GM12878 (cell line): ENCODE measurements at regions not wholly inside any gene's neighbourhood (a gene's known extent, or its start where the extent isn't known, plus 50 kb on each side); places are given as distances from the start of the nearest gene placed in this dataset.
A peak's percentile ranks its signal among the peaks of the same experiment; 100 is the strongest.

ENCODE experiments used
- ATAC-seq: fragments of 200-7000 bp; cut with Tn5 transposase; 3 replicates; pipeline ENCODE4 v1.9.1; 2020; ENCODE audit warnings: mild to moderate bottlenecking, moderate library complexity
- BruUV-seq: library from RNA; stranded (reverse); fragments of 400-500 nt; replicated peaks from 2 replicates; lab custom pipeline; 2021; lab: Mats Ljungman, UMichigan
- CTCF ChIA-PET: fragments of 300-600 bp; sonication (Branson Sonifier 250); formaldehyde crosslinking; extraction: SDS; loops from one replicate; lab custom pipeline; 2021; ENCODE audit warnings: inconsistent platforms; lab: Yijun Ruan, JAX
- POLR2A ChIA-PET: fragments of 350-600 bp; formaldehyde crosslinking; extraction: SDS; loops from one replicate; lab custom pipeline; 2021; ENCODE audit warnings: inconsistent platforms; lab: Charles Lee
- RAD21 ChIA-PET: fragments of 300-600 bp; sonication (Branson Sonifier 250); formaldehyde crosslinking; loops from one replicate; lab custom pipeline; 2023; ENCODE audit warnings: antibody characterized with exemption; ENCODE audit not compliant: unreplicated experiment; lab: Charles Lee
- SMC1A ChIA-PET: fragments of 300-600 bp; sonication (Branson Sonifier 250); formaldehyde crosslinking; loops from one replicate; lab custom pipeline; 2023; ENCODE audit not compliant: unreplicated experiment, uncharacterized antibody; lab: Charles Lee
- DNase-seq: peaks from one replicate; pipeline ENCODE4 v3.0.0-alpha.2; 2011; ENCODE audit warnings: low read depth, low spot score
- FAIRE-seq: peaks from 3 replicates; lab custom pipeline; 2011; peaks lifted over from hg19 to GRCh38; lab: Jason Lieb, UNC
- H2AFZ ChIP-seq: 2 replicates; pipeline ENCODE4 v1.6.0; 2011; ENCODE audit warnings: low read depth, low read length, control low read depth; ENCODE audit not compliant: control insufficient read depth
- H3K27ac ChIP-seq: 2 replicates; pipeline ENCODE4 v1.5.1; 2011; ENCODE audit warnings: control low read depth; ENCODE audit not compliant: control insufficient read depth, insufficient read depth
- H3K27me3 ChIP-seq, 2 experiments: replicated peaks in 1 of 2; 2 replicates each; pipeline versions ENCODE4 v1.6.0 to v1.6.1; 2011; ENCODE audit warnings: low read length in 1 of 2; ENCODE audit not compliant: control insufficient read depth in 2 of 2, insufficient read depth in 2 of 2
- H3K36me3 ChIP-seq, 2 experiments: 2 replicates each; pipeline ENCODE4 v1.5.1; 2011; ENCODE audit warnings: low read length in 1 of 2; ENCODE audit not compliant: control insufficient read depth in 2 of 2, insufficient read depth in 2 of 2
- H3K4me1 ChIP-seq: 2 replicates; pipeline ENCODE4 v1.6.1; 2011; ENCODE audit warnings: mild to moderate bottlenecking, low read length, moderate library complexity, mixed read lengths; ENCODE audit not compliant: control insufficient read depth, insufficient read depth
- H3K4me2 ChIP-seq: 2 replicates; pipeline ENCODE4 v1.6.0; 2011; ENCODE audit warnings: control low read depth; ENCODE audit not compliant: control insufficient read depth, insufficient read depth
- H3K4me3 ChIP-seq: fragments of 200-600 bp; sonication (generic); 2 replicates; pipeline ENCODE4 v1.5.1; 2016
- H3K79me2 ChIP-seq: 2 replicates; pipeline ENCODE4 v1.6.0; 2011; ENCODE audit warnings: low read length; ENCODE audit not compliant: control insufficient read depth, insufficient read depth
- H3K9ac ChIP-seq: 2 replicates; pipeline ENCODE4 v1.8.0; 2011; ENCODE audit warnings: low read length, control low read depth, mixed read lengths; ENCODE audit not compliant: control insufficient read depth, insufficient read depth
- H3K9me3 ChIP-seq: replicated peaks from 3 replicates; pipeline ENCODE4 v1.5.1; 2011; ENCODE audit warnings: mild to moderate bottlenecking, low read length; ENCODE audit not compliant: control insufficient read depth, insufficient read depth
- H4K20me1 ChIP-seq: 2 replicates; pipeline ENCODE4 v1.6.0; 2011; ENCODE audit not compliant: control insufficient read depth, insufficient read depth
- BCL11A ChIP-seq: IDR thresholded peaks from 2 replicates; pipeline ENCODE4 v1.6.1; 2011; ENCODE audit warnings: low read depth, low read length
- CREM ChIP-seq: IDR thresholded peaks from 2 replicates; pipeline ENCODE4 v1.6.1; 2014; ENCODE audit warnings: antibody characterized with exemption, low read depth
- IRF4 ChIP-seq: IDR thresholded peaks from 2 replicates; pipeline ENCODE4 v1.6.1; 2011; ENCODE audit warnings: low read depth, low read length
- POU2F2 ChIP-seq: IDR thresholded peaks from 3 replicates; pipeline ENCODE4 v1.6.1; 2011; ENCODE audit warnings: low read depth, mild to moderate bottlenecking, low read length, borderline replicate concordance
- TAF1 ChIP-seq: IDR thresholded peaks from 2 replicates; pipeline ENCODE4 v1.6.1; 2011; ENCODE audit warnings: mild to moderate bottlenecking, low read depth, low read length, borderline replicate concordance
- WRNIP1 ChIP-seq: IDR thresholded peaks from 2 replicates; pipeline ENCODE4 v1.6.1; 2011; ENCODE audit warnings: low read depth, low read length, improper control_type of control experiment, borderline replicate concordance
- ZNF207 ChIP-seq: fragments of 450-650 bp; IDR thresholded peaks from 2 replicates; pipeline ENCODE4 v1.6.1; 2014; ENCODE audit warnings: antibody characterized with exemption, mild to moderate bottlenecking, borderline replicate concordance
- WGBS: methylation state at CpG from one replicate; pipeline ENCODE4 v1.1.6; 2016; ENCODE audit warnings: low lambda C conversion rate; ENCODE audit not compliant: insufficient replicate concordance, insufficient coverage; ENCODE audit errors: missing lambda C conversion rate; 5-methylcytosine and 5-hydroxymethylcytosine counted together
- in situ Hi-C: fragments of 300-500 bp; cut with MboI; formaldehyde crosslinking; loops from 9 replicates; pipeline ENCODE4 v1.14.3; 2018; ENCODE audit warnings: mixed read lengths
- intact Hi-C: fragments of 100-400 bp; cut with micrococcal nuclease; formaldehyde crosslinking; loops from one replicate; pipeline ENCODE4 v1.14.2; 2022; ENCODE audit not compliant: unreplicated experiment
- TF ChIP-seq, protein P1 (sequence below): IDR thresholded peaks from 2 replicates; pipeline ENCODE4 v1.6.1; 2012; ENCODE audit warnings: low read depth, low read length, improper control_type of control experiment
- TF ChIP-seq, protein P2 (sequence below): fragments of 450-650 bp; IDR thresholded peaks from 2 replicates; pipeline ENCODE4 v1.6.1; 2017; ENCODE audit warnings: low read depth, mild to moderate bottlenecking, moderate library complexity
- TF ChIP-seq, protein P3 (sequence below): fragments of 450-650 bp; IDR thresholded peaks from 2 replicates; pipeline ENCODE4 v1.6.1; 2016; ENCODE audit warnings: mild to moderate bottlenecking
- TF ChIP-seq, protein P4 (sequence below): fragments of 450-650 bp; IDR thresholded peaks from 2 replicates; pipeline ENCODE4 v1.6.1; 2018; ENCODE audit warnings: borderline replicate concordance, mild to moderate bottlenecking; ENCODE audit not compliant: partially characterized antibody

DNA sequence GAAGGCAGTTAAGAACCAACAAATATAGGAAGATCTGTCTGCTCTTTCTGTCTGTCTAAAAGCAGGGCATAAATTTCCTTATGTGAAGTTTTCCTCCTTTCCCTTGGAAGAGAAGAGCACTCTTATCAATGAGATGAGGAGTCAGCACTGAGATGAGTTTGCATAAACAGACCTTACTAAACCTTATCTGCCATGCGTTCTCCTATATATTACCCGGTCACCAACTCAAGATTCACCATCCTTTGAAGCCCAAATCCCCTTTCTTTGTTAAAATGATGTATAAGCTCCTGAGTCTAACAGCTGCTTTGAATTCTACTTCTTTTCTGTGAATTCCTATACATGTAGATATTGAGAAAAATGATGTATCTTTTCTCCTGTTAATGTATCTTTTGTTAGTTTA, 65.5 kb upstream of the FHL2 start:
- ATAC-seq (no peak), DNase-seq (no peak), FAIRE-seq (no peak)
- intact Hi-C loops (no loop called here), in situ Hi-C loops (no loop called here)
- ChIA-PET POLR2A (no interaction called here), CTCF (no interaction called here)
- H3K4me1 ChIP-seq: no peaks in the 10 kb centered on the region
- no peak overlapping the region for H3K9ac ChIP-seq
- no TSS peak for BruUV-seq
- H3K79me2 ChIP-seq: no peaks in the 10 kb centered on the region
- no peak overlapping the region for H3K4me2 ChIP-seq
- H3K9me3 ChIP-seq: no peaks in the 10 kb centered on the region
- no peak overlapping the region for H2AFZ ChIP-seq
- TF ChIP-seq, protein P1, sequence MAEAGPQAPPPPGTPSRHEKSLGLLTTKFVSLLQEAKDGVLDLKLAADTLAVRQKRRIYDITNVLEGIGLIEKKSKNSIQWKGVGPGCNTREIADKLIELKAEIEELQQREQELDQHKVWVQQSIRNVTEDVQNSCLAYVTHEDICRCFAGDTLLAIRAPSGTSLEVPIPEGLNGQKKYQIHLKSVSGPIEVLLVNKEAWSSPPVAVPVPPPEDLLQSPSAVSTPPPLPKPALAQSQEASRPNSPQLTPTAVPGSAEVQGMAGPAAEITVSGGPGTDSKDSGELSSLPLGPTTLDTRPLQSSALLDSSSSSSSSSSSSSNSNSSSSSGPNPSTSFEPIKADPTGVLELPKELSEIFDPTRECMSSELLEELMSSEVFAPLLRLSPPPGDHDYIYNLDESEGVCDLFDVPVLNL: no peak
- TF ChIP-seq, protein P2, sequence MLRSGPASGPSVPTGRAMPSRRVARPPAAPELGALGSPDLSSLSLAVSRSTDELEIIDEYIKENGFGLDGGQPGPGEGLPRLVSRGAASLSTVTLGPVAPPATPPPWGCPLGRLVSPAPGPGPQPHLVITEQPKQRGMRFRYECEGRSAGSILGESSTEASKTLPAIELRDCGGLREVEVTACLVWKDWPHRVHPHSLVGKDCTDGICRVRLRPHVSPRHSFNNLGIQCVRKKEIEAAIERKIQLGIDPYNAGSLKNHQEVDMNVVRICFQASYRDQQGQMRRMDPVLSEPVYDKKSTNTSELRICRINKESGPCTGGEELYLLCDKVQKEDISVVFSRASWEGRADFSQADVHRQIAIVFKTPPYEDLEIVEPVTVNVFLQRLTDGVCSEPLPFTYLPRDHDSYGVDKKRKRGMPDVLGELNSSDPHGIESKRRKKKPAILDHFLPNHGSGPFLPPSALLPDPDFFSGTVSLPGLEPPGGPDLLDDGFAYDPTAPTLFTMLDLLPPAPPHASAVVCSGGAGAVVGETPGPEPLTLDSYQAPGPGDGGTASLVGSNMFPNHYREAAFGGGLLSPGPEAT: no peak
- TF ChIP-seq CREM: no peak
- TF ChIP-seq, all 136 proteins: peak for 0
- no peak overlapping the region for H3K4me3 ChIP-seq
- RAD21 ChIA-PET: no interaction called here
- 62% methylated on average over 2 of the region's 2 CpGs for WGBS
- SMC1A ChIA-PET: no interaction called here
- H3K36me3 ChIP-seq: no peaks in the 10 kb centered on the region
- no peak overlapping the region for H3K27ac ChIP-seq
- H4K20me1 ChIP-seq: no peaks in the 10 kb centered on the region
- no peaks in the 10 kb centered on the region; a peak in 1 of 4 replicates for H3K27me3 ChIP-seq

DNA sequence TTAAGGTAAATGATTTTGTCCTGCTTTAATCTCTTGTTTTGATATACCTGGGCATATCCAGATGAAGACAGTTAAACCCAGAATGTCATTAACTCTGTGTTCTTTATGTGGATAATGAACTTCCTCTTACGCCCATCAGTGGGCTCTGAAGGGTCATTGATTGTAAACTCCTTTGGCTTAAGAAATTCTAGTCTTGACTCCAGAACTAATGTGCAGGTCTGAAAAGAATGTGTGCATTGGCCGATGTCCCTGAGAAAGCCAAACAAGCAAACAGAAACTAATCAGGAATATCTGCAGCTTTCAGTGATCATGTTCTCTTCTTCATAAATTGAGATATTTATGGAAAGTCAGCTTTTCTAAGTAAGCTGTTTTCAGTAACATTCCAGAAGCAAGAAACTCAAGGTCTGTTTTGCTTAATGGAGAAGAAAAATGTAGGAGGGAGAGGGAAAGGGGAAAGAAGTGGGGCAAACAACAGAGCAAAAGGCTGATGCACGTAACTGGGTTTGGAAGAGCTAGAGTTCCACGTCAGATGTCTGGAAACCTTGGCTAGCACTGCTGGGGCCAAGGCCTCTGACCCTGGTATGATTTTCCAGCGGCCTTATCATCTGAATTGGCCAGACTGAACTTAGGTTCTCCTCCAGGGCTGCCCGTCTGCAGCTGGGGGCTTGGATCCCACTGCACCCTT, 61.3 kb upstream of the FHL2 start:
- ChIA-PET SMC1A (no interaction called here), POLR2A (interaction anchor here (0.7 kb wide), 1 partner anchor 906 kb away, joined by 3 read pairs; no protein-coding TSS in a partner anchor), RAD21 (no interaction called here), CTCF (no interaction called here)
- Histone ChIP-seq H2AFZ (no peak overlapping the region), H3K36me3 (no peaks in the 10 kb centered on the region), H3K4me3 (no peak overlapping the region), H3K27ac (no peak overlapping the region), H3K9ac (no peak overlapping the region), H4K20me1 (no peaks in the 10 kb centered on the region), H3K79me2 (no peaks in the 10 kb centered on the region), H3K4me2 (no peak overlapping the region), H3K27me3 (no peaks in the 10 kb centered on the region; a peak in 1 of 4 replicates), H3K4me1 (no peaks in the 10 kb centered on the region), H3K9me3 (no peaks in the 10 kb centered on the region)
- FAIRE-seq (peak; percentile 13), ATAC-seq (no peak), DNase-seq (no peak)
- 14% methylated on average over 6 of the region's 6 CpGs for WGBS
- no TSS peak for BruUV-seq
- in situ Hi-C loops (no loop called here), intact Hi-C loops (no loop called here)
- TF ChIP-seq POU2F2 (no peak), ZNF207 (no peak), WRNIP1 (no peak), BCL11A (no peak), TAF1 (no peak), IRF4 (no peak)
- TF ChIP-seq, protein P3, sequence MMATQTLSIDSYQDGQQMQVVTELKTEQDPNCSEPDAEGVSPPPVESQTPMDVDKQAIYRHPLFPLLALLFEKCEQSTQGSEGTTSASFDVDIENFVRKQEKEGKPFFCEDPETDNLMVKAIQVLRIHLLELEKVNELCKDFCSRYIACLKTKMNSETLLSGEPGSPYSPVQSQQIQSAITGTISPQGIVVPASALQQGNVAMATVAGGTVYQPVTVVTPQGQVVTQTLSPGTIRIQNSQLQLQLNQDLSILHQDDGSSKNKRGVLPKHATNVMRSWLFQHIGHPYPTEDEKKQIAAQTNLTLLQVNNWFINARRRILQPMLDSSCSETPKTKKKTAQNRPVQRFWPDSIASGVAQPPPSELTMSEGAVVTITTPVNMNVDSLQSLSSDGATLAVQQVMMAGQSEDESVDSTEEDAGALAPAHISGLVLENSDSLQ: no peak
- TF ChIP-seq, protein P4, sequence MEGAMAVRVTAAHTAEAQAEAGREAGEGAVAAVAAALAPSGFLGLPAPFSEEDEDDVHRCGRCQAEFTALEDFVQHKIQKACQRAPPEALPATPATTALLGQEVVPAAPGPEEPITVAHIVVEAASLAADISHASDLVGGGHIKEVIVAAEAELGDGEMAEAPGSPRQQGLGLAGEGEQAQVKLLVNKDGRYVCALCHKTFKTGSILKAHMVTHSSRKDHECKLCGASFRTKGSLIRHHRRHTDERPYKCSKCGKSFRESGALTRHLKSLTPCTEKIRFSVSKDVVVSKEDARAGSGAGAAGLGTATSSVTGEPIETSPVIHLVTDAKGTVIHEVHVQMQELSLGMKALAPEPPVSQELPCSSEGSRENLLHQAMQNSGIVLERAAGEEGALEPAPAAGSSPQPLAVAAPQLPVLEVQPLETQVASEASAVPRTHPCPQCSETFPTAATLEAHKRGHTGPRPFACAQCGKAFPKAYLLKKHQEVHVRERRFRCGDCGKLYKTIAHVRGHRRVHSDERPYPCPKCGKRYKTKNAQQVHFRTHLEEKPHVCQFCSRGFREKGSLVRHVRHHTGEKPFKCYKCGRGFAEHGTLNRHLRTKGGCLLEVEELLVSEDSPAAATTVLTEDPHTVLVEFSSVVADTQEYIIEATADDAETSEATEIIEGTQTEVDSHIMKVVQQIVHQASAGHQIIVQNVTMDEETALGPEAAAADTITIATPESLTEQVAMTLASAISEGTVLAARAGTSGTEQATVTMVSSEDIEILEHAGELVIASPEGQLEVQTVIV: no peak
